ENCODE measurements at regions not wholly inside any gene's neighbourhood (a gene's known extent, or its start where the extent isn't known, plus 50 kb on each side); places are given as distances from the start of the nearest gene placed in this dataset.

- TF ChIP-seq GATA2 (IDR thresholded peaks at IDR 0.05; ENCODE audit: low read depth, low read length) (no peak), GATA3 (IDR thresholded peaks at IDR 0.05; ENCODE audit: low read depth, low read length) (no peak)
Observed at GRCh38 chr2:142796161-142796560, 81.3 kb upstream of the KYNU start.
